HepG2 (cell line): ENCODE measurements at regions not wholly inside any gene's neighbourhood (a gene's known extent, or its start where the extent isn't known, plus 50 kb on each side); places are given as distances from the start of the nearest gene placed in this dataset.

Experiments
- ATAC-seq: fragments of 200-7000 bp; cut with Tn5 transposase; 3 replicates; pipeline ENCODE4 v1.9.1; 2020; ENCODE audit warnings: mild to moderate bottlenecking, moderate library complexity
- BruUV-seq: library from RNA; stranded (reverse); fragments of 400-500 nt; replicated peaks from 2 replicates; lab custom pipeline; 2021; lab: Mats Ljungman, UMichigan
- CTCF ChIA-PET: fragments of 300-600 bp; formaldehyde crosslinking; extraction: SDS; loops from one replicate; lab custom pipeline; 2021; ENCODE audit warnings: low total read pairs, inconsistent platforms, low intra/inter-chr PET ratio; lab: Yijun Ruan, JAX
- POLR2A ChIA-PET: fragments of 350-600 bp; sonication (Branson Sonifier 250); formaldehyde crosslinking; loops from one replicate; lab custom pipeline; 2020; ENCODE audit warnings: antibody characterized with exemption, inconsistent platforms; lab: Yijun Ruan, JAX
- DNase-seq: peaks from one replicate; pipeline ENCODE4 v3.0.0-alpha.2; 2015; ENCODE audit warnings: low spot score
- FAIRE-seq: peaks from 3 replicates; lab custom pipeline; 2011; peaks lifted over from hg19 to GRCh38; lab: Jason Lieb, UNC
- H2AFZ ChIP-seq: one replicate; pipeline ENCODE4 v1.6.1; 2011; ENCODE audit warnings: low read length, inconsistent platforms
- H3K27ac ChIP-seq: fragments of 300-600 bp; 3 replicates; pipeline ENCODE4 v1.8.0; 2011; ENCODE audit warnings: mixed run types, mild to moderate bottlenecking, mixed read lengths, low read length, inconsistent platforms; ENCODE audit not compliant: insufficient read depth; ENCODE audit errors: extremely low read length
- H3K27me3 ChIP-seq, 2 experiments: fragments of 200-600 bp in 1 of 2; 2 replicates in 1 of 2; 3 replicates in 1 of 2; pipeline versions ENCODE4 v1.6.0 to v1.8.0; 2011; ENCODE audit warnings: low read length in 2 of 2, mild to moderate bottlenecking in 2 of 2, moderate library complexity in 2 of 2, inconsistent platforms in 1 of 2; ENCODE audit not compliant: insufficient read depth in 2 of 2, control insufficient read depth in 1 of 2
- H3K36me3 ChIP-seq, 2 experiments: fragments of 200-600 bp in 1 of 2; replicated peaks in 1 of 2; 2 replicates in 1 of 2; 3 replicates in 1 of 2; pipeline versions ENCODE4 v1.5.1 to v1.8.0; 2011; ENCODE audit warnings: low read length in 2 of 2, inconsistent platforms in 1 of 2; ENCODE audit not compliant: insufficient read depth in 2 of 2, control insufficient read depth in 1 of 2
- H3K4me1 ChIP-seq: 2 replicates; pipeline ENCODE4 v1.5.1; 2012; ENCODE audit warnings: low read length, inconsistent platforms; ENCODE audit not compliant: insufficient read depth
- H3K4me2 ChIP-seq: 2 replicates; pipeline ENCODE4 v1.6.0; 2011; ENCODE audit warnings: low read depth, low read length, inconsistent platforms
- H3K4me3 ChIP-seq, 3 experiments: fragments of 200-600 bp in 1 of 3; sonication (generic), shearing (Covaris generic) in 1 of 3; replicated peaks in 1 of 3; 2 replicates each; pipeline ENCODE4 v1.5.1; 2011 to 2016; ENCODE audit warnings: low read length in 3 of 3, inconsistent platforms in 2 of 3, low read depth in 2 of 3, mild to moderate bottlenecking in 2 of 3, control low read depth in 1 of 3, mixed read lengths in 1 of 3; ENCODE audit not compliant: insufficient read depth in 1 of 3
- H3K79me2 ChIP-seq: one replicate; pipeline ENCODE4 v1.6.1; 2011; ENCODE audit warnings: low read length, inconsistent platforms; ENCODE audit not compliant: insufficient read depth
- H3K9ac ChIP-seq: 2 replicates; pipeline ENCODE4 v1.6.0; 2011; ENCODE audit warnings: mild to moderate bottlenecking, low read depth, low read length, inconsistent platforms; ENCODE audit not compliant: insufficient read depth
- H3K9me3 ChIP-seq: 2 replicates; pipeline ENCODE4 v1.5.1; 2012; ENCODE audit warnings: mild to moderate bottlenecking, low read length
- H4K20me1 ChIP-seq: 2 replicates; pipeline ENCODE4 v1.6.0; 2011; ENCODE audit warnings: inconsistent platforms, mild to moderate bottlenecking, low read length, moderate library complexity; ENCODE audit not compliant: insufficient read depth
- CBX5 ChIP-seq: sonication (generic); formaldehyde crosslinking; IDR thresholded peaks from 2 replicates; pipeline ENCODE4 v1.4.0; 2020; ENCODE audit warnings: missing genetic modification reagents, borderline replicate concordance
- MIER3 ChIP-seq: IDR thresholded peaks from 2 replicates; pipeline ENCODE4 v1.6.1; 2016; ENCODE audit warnings: missing compliant biosample characterization, borderline replicate concordance
- SCMH1 ChIP-seq: sonication (generic); formaldehyde crosslinking; IDR thresholded peaks from 2 replicates; pipeline ENCODE4 v1.9.0; 2021; ENCODE audit warnings: missing genetic modification reagents, mild to moderate bottlenecking, borderline replicate concordance
- SSRP1 ChIP-seq: IDR thresholded peaks from 2 replicates; pipeline ENCODE4 v1.6.1; 2016; ENCODE audit warnings: control low read depth
- UBTF ChIP-seq: sonication (generic); formaldehyde crosslinking; IDR thresholded peaks from 2 replicates; pipeline ENCODE4 v1.4.0; 2020; ENCODE audit warnings: mild to moderate bottlenecking, missing genetic modification reagents
- ZBTB25 ChIP-seq: IDR thresholded peaks from 2 replicates; pipeline ENCODE4 v1.6.1; 2018; ENCODE audit warnings: missing genetic modification reagents
- ZNF224 ChIP-seq: sonication (generic); formaldehyde crosslinking; IDR thresholded peaks from 2 replicates; pipeline ENCODE4 v1.5.0; 2020; ENCODE audit warnings: mild to moderate bottlenecking, missing genetic modification reagents
- ZNF253 ChIP-seq: sonication (generic); formaldehyde crosslinking; IDR thresholded peaks from 2 replicates; pipeline ENCODE4 v1.8.0; 2022; ENCODE audit warnings: mild to moderate bottlenecking, missing genetic modification reagents, borderline replicate concordance
- ZNF280D ChIP-seq: sonication (generic); formaldehyde crosslinking; IDR thresholded peaks from 2 replicates; pipeline ENCODE4 v1.5.1; 2020; ENCODE audit warnings: mild to moderate bottlenecking, missing genetic modification reagents
- ZNF367 ChIP-seq: sonication (generic); formaldehyde crosslinking; IDR thresholded peaks from 2 replicates; pipeline ENCODE4 v1.4.0; 2020; ENCODE audit warnings: missing genetic modification reagents, borderline replicate concordance
- ZNF569 ChIP-seq: sonication (generic); formaldehyde crosslinking; IDR thresholded peaks from 2 replicates; pipeline ENCODE4 v1.5.0; 2020; ENCODE audit warnings: mild to moderate bottlenecking, missing genetic modification reagents, moderate library complexity, borderline replicate concordance
- ZNF768 ChIP-seq: sonication (generic); formaldehyde crosslinking; IDR thresholded peaks from 2 replicates; pipeline ENCODE4 v1.4.0; 2020; ENCODE audit warnings: missing genetic modification reagents
- WGBS: methylation state at CpG from one replicate; pipeline ENCODE4 v1.1.6; 2017; ENCODE audit warnings: low lambda C conversion rate; 5-methylcytosine and 5-hydroxymethylcytosine counted together
- in situ Hi-C: cut with HindIII; loops from 2 replicates; pipeline ENCODE4 v1.10.0; 2017; ENCODE audit warnings: low pct_unique_long_range_greater_than_20kb; ENCODE audit not compliant: extremely low pct_ligation_motif_present
- intact Hi-C: fragments of 100-400 bp; cut with micrococcal nuclease; formaldehyde crosslinking; loops from one replicate; pipeline ENCODE4 v1.10.0; 2022; ENCODE audit not compliant: unreplicated experiment

GRCh38 chr16:85983064-85983463, 84.1 kb downstream of the IRF8 start:
- DNase-seq (no peak), FAIRE-seq (no peak), ATAC-seq (no peak)
- CTCF ChIA-PET: no interaction called here
- Histone ChIP-seq H3K27ac (no peak overlapping the region), H3K36me3 (no peaks in the 10 kb centered on the region), H3K9me3 (no peaks in the 10 kb centered on the region), H2AFZ (no peak overlapping the region), H3K4me2 (no peak overlapping the region), H3K4me3 (no peak overlapping the region), H3K9ac (no peak overlapping the region), H4K20me1 (no peaks in the 10 kb centered on the region), H3K27me3 (peaks cover 0 to 17% of the 10 kb centered on the region in 2 experiments; a peak in 4 of 5 replicates), H3K79me2 (no peaks in the 10 kb centered on the region), H3K4me1 (peaks cover 8% of the 10 kb centered on the region; the same call in 1 of the 2 replicates)
- WGBS: 18% methylated on average over 4 of the region's 12 CpGs
- POLR2A ChIA-PET: no interaction called here
- no TSS peak for BruUV-seq
- intact Hi-C loops (no loop called here), in situ Hi-C loops (no loop called here)
- TF ChIP-seq MIER3 (CRISPR knock-in tag) (no peak), ZNF768 (peak; percentile 78), ZNF367 (CRISPR knock-in tag) (no peak)

GRCh38 chr16:85983606-85984230, 84.8 kb downstream of the IRF8 start:
- no peak overlapping the region for H3K27ac ChIP-seq
- in situ Hi-C loops: no loop called here
- POLR2A ChIA-PET: no interaction called here
- FAIRE-seq (no peak), DNase-seq (no peak), ATAC-seq (no peak)
- no peak for TF ChIP-seq ZNF280D
- no peak for TF ChIP-seq SCMH1 (CRISPR knock-in tag)
- no peak for TF ChIP-seq UBTF (CRISPR knock-in tag)
- TF ChIP-seq ZNF224 (CRISPR knock-in tag): no peak
- no peak for TF ChIP-seq ZNF253 (CRISPR knock-in tag)
- TF ChIP-seq CBX5 (CRISPR knock-in tag): no peak
- no peak for TF ChIP-seq ZNF569 (CRISPR knock-in tag)
- TF ChIP-seq ZBTB25: no peak
- no peak for TF ChIP-seq SSRP1 (CRISPR knock-in tag)
- CTCF ChIA-PET: no interaction called here
- H3K79me2 ChIP-seq: no peaks in the 10 kb centered on the region
- no peak overlapping the region for H3K4me2 ChIP-seq
- no peak overlapping the region for H2AFZ ChIP-seq
- peaks cover 8% of the 10 kb centered on the region; the same call in 1 of the 2 replicates for H3K4me1 ChIP-seq
- no TSS peak for BruUV-seq
- intact Hi-C loops: no loop called here
- WGBS: 56% methylated on average over 12 of the region's 20 CpGs
- no peaks in the 10 kb centered on the region for H4K20me1 ChIP-seq
- H3K36me3 ChIP-seq: no peaks in the 10 kb centered on the region
- no peak overlapping the region for H3K9ac ChIP-seq
- H3K27me3 ChIP-seq: peaks cover 0 to 17% of the 10 kb centered on the region in 2 experiments; a peak in 4 of 5 replicates
- no peaks in the 10 kb centered on the region for H3K9me3 ChIP-seq
- no peak overlapping the region for H3K4me3 ChIP-seq
